ENCODE measurements at regions not wholly inside any gene's neighbourhood (a gene's known extent, or its start where the extent isn't known, plus 50 kb on each side); places are given as distances from the start of the nearest gene placed in this dataset.
"Not testable (repeated sequence)": the region's sequence is repeated elsewhere in the genome, so short reads cannot be mapped to it uniquely, and the experiment has no call there.

DNA sequence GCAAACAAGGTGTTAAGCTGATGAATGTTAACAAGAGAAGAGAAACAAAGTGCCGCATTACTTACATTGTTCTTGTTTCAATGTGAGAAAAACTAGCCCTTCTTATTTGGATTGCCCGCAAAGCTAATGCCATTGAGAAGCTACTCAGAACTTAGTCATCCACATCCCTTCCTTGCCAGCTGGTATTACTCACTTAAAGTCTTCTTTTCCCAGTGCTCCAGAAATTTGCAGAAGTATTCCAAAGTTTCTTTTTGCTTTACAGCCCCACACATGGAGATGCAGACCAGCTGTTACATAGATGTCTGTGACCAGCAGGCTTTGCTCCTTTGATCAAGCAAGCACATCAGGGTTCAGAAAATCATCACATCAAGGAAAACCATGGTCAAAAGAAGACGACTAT, 529.0 kb downstream of the TBC1D32 start:
- DNase-seq (ENCODE audit: low read depth), result no peak

DNA sequence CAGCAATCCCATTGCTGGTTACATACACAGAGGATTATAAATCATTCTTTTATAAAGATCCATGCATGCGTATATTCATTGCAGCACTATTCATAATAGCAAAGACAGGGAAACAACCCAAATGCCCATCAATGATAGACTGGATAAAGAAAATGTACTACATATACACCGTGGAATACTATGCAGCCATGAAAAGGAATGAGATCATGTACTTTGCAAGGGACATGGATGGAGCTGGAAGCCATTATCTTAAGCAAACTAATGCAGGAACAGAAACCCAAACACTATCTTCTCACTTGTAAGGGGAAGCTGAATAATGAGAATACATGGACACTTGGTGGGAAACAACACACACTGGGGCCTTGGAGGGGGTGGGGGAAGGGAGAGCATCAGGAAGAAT, 529.7 kb downstream of the TBC1D32 start:
- DNase-seq (ENCODE audit: low read depth), result no peak

- no peak for DNase-seq (ENCODE audit: low read depth)
Measured at GRCh38 chr6:120786682-120787081, 547.6 kb downstream of the TBC1D32 start.

GRCh38 chr6:120786256-120786655, 548.0 kb downstream of the TBC1D32 start:
- DNase-seq (ENCODE audit: low read depth), result no peak

DNA sequence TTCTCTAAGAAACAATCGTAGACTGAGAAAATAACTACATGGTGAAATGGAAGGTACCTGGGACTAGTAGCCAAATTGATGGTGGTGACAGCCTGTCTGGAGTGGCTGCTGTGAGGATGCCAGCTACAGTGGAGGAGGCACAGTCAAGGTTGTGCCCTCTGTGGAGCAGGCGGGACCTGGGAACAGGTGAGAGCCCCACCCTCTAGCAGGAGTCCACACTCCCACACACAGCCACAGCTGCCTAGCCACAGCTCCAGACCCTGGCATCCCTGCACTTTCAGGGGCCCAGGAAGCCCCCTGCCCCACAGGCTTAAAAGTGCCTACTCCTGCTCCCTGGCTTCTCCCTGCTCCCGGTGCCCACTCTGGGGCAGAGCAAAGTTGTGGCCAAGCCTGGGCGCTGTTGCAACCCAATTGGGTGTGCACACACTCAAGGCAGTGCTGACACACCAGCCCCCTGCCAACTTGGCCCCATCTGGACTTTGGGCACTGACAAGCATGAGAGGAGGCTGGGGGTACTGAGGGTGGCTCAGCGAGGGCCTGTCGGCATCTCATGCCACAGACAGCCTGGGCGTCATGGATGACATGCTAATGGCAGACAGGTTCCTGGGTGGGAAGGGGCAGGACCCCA, 548.7 kb downstream of the TBC1D32 start:
- no peak for DNase-seq (ENCODE audit: low read depth)

DNA sequence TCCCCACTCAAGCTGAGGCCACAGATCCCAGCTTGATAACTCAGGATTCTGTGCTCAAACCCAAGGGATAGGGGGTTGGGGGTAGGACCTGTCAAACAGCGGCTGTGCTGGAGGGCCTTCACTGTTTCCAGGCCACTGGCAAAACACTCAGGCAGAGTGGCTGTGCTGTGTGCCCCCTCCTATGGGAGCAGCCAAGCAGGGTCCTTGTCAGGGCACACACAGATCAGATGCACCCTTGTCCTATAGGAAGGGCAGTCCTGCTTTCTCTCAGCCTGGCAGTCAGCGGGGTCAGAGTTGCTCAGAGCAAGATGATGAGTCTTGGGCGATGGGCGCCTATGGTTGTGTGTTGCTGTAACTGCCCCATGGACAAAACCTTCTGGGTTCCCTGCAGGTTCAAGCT, 554.8 kb downstream of the TBC1D32 start:
- DNase-seq (ENCODE audit: low read depth), result no peak

GRCh38 chr6:120775698-120776097, 558.6 kb downstream of the TBC1D32 start:
- DNase-seq (ENCODE audit: low read depth), result no peak

DNA sequence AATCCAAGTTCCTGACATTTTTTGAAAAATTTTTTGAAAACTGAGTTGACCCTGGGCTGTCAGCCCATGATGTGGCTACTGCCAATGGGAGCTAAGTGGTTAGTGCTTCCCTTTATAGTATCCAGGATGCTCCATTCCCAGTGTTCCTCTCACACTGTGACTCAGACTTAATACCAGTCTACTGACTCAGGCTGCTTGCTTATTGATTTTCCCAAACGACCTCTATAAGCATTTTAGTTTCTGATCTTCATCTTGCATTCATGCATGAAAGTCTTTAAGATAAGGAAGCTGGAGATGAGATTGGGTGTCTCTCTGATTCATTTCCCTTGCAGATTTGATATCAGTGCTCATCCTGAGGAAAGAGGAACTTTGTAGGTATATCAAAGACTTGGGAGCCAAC, 560.0 kb downstream of the TBC1D32 start:
- no peak for DNase-seq (ENCODE audit: low read depth)

GRCh38 chr6:120771019-120771418, 563.3 kb downstream of the TBC1D32 start:
- DNase-seq (ENCODE audit: low read depth), result no peak

DNA sequence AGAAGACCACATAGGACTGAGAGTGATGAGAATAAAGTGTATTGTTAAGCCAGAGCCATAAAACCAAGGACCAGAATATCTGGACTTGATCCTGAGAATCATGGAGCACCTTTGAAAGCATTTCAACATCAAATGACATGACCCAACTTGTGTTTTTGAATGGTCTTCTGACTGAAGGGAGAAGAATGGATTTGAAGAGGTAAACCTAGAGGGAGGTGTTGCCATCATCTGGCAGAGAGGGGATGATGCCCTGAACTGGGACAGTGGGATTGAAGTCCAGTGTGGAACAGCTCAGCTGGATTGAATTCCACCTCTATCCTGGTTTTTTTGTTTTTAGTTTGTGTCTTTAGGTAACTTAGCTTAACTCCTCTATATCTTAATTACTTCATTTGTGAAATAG, 570.0 kb downstream of the TBC1D32 start:
- DNase-seq (ENCODE audit: low read depth), result no peak

- no peak for DNase-seq (ENCODE audit: low read depth)
Measured at GRCh38 chr6:120759570-120759969, 574.7 kb downstream of the TBC1D32 start.

DNA sequence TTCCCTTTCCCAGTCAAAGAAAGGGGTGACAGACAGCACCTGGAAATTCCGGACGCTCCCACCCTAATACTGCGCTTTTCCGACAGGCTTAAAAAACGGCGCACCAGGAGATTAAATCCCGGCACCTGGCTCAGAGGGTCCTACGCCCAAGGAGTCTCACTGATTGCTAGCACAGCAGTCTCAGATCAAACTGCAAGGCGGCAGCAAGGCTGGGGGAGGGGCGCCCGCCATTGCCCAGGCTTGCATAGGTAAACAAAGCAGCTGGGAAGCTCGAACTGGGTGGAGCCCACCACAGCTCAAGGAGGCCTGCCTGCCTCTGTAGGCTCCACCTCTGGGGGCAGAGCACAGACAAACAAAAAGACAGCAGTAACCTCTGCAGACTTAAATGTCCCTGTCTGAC, 585.7 kb downstream of the TBC1D32 start:
- DNase-seq (ENCODE audit: low read depth), result not testable (repeated sequence)

DNA sequence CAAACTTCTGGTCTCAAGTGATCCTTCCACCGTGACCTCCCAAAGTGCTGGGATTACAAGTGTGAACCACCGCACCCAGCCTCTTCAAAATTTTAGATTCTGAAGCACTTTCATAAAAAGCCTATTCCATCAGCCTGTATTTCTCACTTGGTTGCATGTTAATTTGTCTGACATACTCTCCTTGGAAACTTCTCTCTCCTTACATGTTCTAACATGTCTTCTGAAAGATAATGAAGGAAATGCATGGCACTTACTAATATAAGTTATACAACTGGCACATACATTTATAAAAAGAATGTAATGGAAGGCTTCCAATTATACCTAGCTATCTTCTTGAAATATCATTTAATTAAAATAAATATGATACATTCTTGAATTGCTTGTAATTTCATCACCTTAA, 597.5 kb downstream of the TBC1D32 start:
- DNase-seq (ENCODE audit: low read depth), result no peak

GRCh38 chr6:120735641-120736040, 598.6 kb downstream of the TBC1D32 start:
- DNase-seq (ENCODE audit: low read depth), result no peak

DNA sequence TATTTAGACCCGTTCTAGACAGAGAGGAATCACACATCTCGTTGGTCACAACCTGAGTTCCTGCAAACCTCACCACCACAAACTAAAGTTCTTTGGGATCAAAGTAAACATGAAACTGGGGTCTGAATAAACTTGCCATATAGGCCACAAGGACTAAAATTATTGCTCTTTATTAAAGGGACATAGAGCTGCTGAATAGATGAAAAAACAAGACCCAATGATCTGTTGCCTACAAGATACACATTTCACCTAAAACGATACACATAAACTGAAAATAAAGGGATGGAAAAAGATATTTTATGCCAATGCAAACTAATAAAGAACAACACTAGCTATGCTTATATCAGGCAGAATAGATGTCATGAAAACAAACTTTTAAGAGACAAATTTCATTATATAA, 623.0 kb downstream of the TBC1D32 start:
- no peak for DNase-seq (ENCODE audit: low read depth)

DNA sequence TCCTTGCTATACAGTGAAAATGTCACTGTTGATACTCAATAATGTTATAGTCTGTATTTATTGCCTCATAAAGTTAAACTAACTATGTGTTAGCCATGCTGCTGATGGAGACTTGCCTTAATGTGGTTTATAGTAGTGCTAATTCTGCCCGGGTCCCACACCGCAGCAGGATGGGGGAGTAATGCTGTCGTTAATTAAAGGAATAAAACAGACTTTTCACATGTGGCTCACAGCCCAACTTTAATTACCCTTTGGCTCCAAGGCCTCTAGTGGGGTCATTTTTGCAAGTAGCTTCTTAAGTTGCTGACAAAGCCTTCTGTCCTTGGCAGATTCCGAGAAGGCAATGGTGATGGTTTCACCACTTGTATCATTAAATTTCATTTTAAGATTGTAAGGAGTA, 634.3 kb downstream of the TBC1D32 start:
- no peak for DNase-seq (ENCODE audit: low read depth)

DNA sequence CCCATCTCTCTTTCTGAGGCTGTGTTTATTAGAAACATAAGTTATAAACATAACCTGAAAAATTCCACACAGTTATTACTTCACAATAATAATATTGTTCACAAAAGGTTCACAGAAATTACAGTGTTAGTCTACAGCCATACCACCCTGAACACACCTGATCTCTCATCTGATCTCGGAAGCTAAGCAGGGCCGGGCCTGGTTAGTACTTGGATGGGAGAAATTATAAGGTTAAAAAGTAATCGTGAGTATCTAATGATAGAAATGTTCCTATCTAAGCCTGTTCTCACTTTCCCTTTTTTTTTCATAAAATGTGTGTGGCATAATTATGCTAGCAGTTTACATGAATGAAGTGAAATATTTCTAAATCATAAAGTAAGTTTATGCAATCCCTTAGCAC, 647.8 kb downstream of the TBC1D32 start:
- no peak for DNase-seq (ENCODE audit: low read depth)

DNA sequence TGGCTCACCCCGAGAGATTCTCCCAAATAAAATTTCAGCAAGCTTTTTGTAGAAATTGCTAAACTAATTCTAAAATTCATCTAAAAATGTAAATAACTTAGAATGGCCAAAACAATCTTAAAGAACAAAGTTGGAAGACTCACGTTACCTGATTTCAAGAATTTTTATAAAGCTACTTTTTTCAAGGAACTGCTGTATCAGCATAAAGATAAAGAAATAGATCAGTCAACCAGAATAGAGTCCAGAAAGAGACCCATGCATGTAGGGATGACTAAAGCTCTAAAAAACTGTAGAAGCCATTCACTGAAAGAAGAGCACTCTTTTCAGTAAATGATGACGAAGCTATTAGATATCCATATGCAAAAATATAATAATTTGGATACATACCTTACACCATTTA, 652.1 kb downstream of the TBC1D32 start:
- DNase-seq (ENCODE audit: low read depth), result no peak

DNA sequence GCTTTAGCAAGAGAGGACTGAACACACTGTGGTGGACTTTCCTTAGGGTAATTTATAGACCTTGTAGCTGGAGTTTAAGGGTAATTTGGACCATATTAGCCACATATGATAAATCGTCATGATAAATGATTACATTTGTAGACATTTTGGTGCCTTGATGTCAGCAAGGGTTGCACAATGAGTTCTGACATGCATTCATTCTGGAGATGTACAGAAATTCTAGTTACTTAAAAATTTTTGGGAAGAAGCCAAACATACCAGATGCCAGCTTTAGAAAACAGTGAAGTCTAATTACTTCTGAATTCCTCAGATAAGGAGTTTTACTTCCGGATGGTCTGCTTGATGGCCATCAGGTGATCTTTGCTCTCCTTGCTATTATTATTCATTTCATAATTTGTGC, 653.1 kb downstream of the TBC1D32 start:
- DNase-seq (ENCODE audit: low read depth), result no peak

GRCh38 chr6:120675886-120676285, 658.4 kb downstream of the TBC1D32 start:
- DNase-seq (ENCODE audit: low read depth), result no peak

- no peak for DNase-seq (ENCODE audit: low read depth)
Measured at GRCh38 chr6:120671519-120671918, 662.8 kb downstream of the TBC1D32 start.

DNA sequence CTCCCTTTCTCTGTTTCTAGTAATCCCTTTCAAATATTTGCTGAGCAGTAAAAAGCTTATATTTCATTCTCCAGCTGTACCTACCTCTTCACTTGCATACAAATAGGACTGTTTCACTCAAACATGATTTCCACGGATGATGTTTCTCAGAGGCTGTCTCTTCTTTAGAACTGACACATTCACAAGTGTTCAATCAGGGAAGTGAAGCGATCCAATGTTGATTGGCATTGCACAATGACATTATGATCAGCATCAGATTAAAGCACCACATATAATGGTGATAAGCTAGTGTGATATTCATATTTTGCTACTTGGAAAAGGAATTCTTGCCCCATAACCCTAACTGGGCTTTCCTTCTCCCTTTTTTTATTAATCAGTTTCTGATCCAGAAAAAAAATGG, 681.8 kb downstream of the TBC1D32 start:
- no peak for DNase-seq (ENCODE audit: low read depth)

DNA sequence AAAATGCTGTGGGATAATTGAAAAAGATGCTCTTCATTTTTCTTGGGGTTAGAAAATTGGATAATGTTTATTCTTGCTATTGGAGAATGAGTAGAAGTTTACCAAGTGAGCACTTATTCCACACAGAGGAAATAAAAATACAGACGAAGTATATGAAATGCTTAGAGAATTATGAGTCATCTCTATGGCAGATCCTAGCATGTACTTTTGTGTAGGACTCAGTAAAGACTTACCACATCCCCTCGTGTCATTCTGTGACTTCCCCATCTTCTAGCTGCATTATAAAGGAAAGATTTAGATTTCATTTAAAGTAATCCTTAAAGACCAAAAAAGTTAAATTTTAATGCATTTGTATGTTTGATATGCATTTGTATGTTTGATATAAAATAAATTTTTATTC, 685.6 kb downstream of the TBC1D32 start:
- no peak for DNase-seq (ENCODE audit: low read depth)

DNA sequence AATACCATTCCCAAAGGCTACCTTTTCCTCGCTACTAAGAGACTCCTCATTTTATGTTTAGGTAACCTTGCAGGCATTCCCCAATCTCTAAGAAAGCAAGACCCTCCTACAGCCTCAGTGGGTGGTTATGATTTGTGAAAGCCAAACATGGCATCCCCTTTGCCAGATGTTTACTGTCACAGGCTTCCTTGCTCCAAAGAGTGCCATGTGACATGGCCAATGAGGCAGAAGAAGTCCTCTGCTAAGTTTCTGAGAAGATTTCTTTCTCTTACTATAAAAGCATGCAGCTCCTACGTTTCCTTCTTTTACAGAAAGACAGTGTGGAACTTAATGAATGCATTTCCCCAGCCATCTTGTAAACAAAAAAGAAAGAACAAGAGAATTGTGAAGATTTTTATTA, 688.2 kb downstream of the TBC1D32 start:
- DNase-seq (ENCODE audit: low read depth), result no peak

GRCh38 chr6:120632975-120633374, 701.3 kb downstream of the TBC1D32 start:
- DNase-seq (ENCODE audit: low read depth), result no peak

Measured in CMK (cell line).